HepG2 (cell line): ENCODE measurements at regions not wholly inside any gene's neighbourhood (a gene's known extent, or its start where the extent isn't known, plus 50 kb on each side); places are given as distances from the start of the nearest gene placed in this dataset.

Experiments
- ATAC-seq: fragments of 200-7000 bp; cut with Tn5 transposase; 3 replicates; pipeline ENCODE4 v1.9.1; 2020; ENCODE audit warnings: mild to moderate bottlenecking, moderate library complexity
- BruUV-seq: library from RNA; stranded (reverse); fragments of 400-500 nt; replicated peaks from 2 replicates; lab custom pipeline; 2021; lab: Mats Ljungman, UMichigan
- CTCF ChIA-PET: fragments of 300-600 bp; formaldehyde crosslinking; extraction: SDS; loops from one replicate; lab custom pipeline; 2021; ENCODE audit warnings: low total read pairs, inconsistent platforms, low intra/inter-chr PET ratio; lab: Yijun Ruan, JAX
- POLR2A ChIA-PET: fragments of 350-600 bp; sonication (Branson Sonifier 250); formaldehyde crosslinking; loops from one replicate; lab custom pipeline; 2020; ENCODE audit warnings: antibody characterized with exemption, inconsistent platforms; lab: Yijun Ruan, JAX
- DNase-seq: peaks from one replicate; pipeline ENCODE4 v3.0.0-alpha.2; 2015; ENCODE audit warnings: low spot score
- FAIRE-seq: peaks from 3 replicates; lab custom pipeline; 2011; peaks lifted over from hg19 to GRCh38; lab: Jason Lieb, UNC
- H2AFZ ChIP-seq: one replicate; pipeline ENCODE4 v1.6.1; 2011; ENCODE audit warnings: low read length, inconsistent platforms
- H3K27ac ChIP-seq: fragments of 300-600 bp; 3 replicates; pipeline ENCODE4 v1.8.0; 2011; ENCODE audit warnings: mixed run types, mild to moderate bottlenecking, mixed read lengths, low read length, inconsistent platforms; ENCODE audit not compliant: insufficient read depth; ENCODE audit errors: extremely low read length
- H3K27me3 ChIP-seq, 2 experiments: fragments of 200-600 bp in 1 of 2; 2 replicates in 1 of 2; 3 replicates in 1 of 2; pipeline versions ENCODE4 v1.6.0 to v1.8.0; 2011; ENCODE audit warnings: low read length in 2 of 2, mild to moderate bottlenecking in 2 of 2, moderate library complexity in 2 of 2, inconsistent platforms in 1 of 2; ENCODE audit not compliant: insufficient read depth in 2 of 2, control insufficient read depth in 1 of 2
- H3K36me3 ChIP-seq, 2 experiments: fragments of 200-600 bp in 1 of 2; replicated peaks in 1 of 2; 2 replicates in 1 of 2; 3 replicates in 1 of 2; pipeline versions ENCODE4 v1.5.1 to v1.8.0; 2011; ENCODE audit warnings: low read length in 2 of 2, inconsistent platforms in 1 of 2; ENCODE audit not compliant: insufficient read depth in 2 of 2, control insufficient read depth in 1 of 2
- H3K4me1 ChIP-seq: 2 replicates; pipeline ENCODE4 v1.5.1; 2012; ENCODE audit warnings: low read length, inconsistent platforms; ENCODE audit not compliant: insufficient read depth
- H3K4me2 ChIP-seq: 2 replicates; pipeline ENCODE4 v1.6.0; 2011; ENCODE audit warnings: low read depth, low read length, inconsistent platforms
- H3K4me3 ChIP-seq, 3 experiments: fragments of 200-600 bp in 1 of 3; sonication (generic), shearing (Covaris generic) in 1 of 3; replicated peaks in 1 of 3; 2 replicates each; pipeline ENCODE4 v1.5.1; 2011 to 2016; ENCODE audit warnings: low read length in 3 of 3, inconsistent platforms in 2 of 3, low read depth in 2 of 3, mild to moderate bottlenecking in 2 of 3, control low read depth in 1 of 3, mixed read lengths in 1 of 3; ENCODE audit not compliant: insufficient read depth in 1 of 3
- H3K79me2 ChIP-seq: one replicate; pipeline ENCODE4 v1.6.1; 2011; ENCODE audit warnings: low read length, inconsistent platforms; ENCODE audit not compliant: insufficient read depth
- H3K9ac ChIP-seq: 2 replicates; pipeline ENCODE4 v1.6.0; 2011; ENCODE audit warnings: mild to moderate bottlenecking, low read depth, low read length, inconsistent platforms; ENCODE audit not compliant: insufficient read depth
- H3K9me3 ChIP-seq: 2 replicates; pipeline ENCODE4 v1.5.1; 2012; ENCODE audit warnings: mild to moderate bottlenecking, low read length
- H4K20me1 ChIP-seq: 2 replicates; pipeline ENCODE4 v1.6.0; 2011; ENCODE audit warnings: inconsistent platforms, mild to moderate bottlenecking, low read length, moderate library complexity; ENCODE audit not compliant: insufficient read depth
- CCAR2 ChIP-seq: fragments of 200-400 bp; formaldehyde crosslinking; optimal IDR thresholded peaks from 2 replicates; pipeline ENCODE3; 2018; ENCODE audit warnings: low read depth, mild to moderate bottlenecking, low read length, moderate library complexity
- FOXC1 ChIP-seq: sonication (generic); formaldehyde crosslinking; IDR thresholded peaks from 2 replicates; pipeline ENCODE4 v1.8.0; 2022; ENCODE audit warnings: mild to moderate bottlenecking, missing genetic modification reagents, borderline replicate concordance
- GABPA ChIP-seq, 2 experiments: IDR thresholded peaks; 2 replicates each; pipeline ENCODE4 v1.6.1; 2011 to 2016; ENCODE audit warnings: low read depth in 2 of 2, low read length in 1 of 2, missing biosample characterization in 1 of 2, missing genetic modification characterization in 1 of 2
- ISX ChIP-seq: sonication (generic); formaldehyde crosslinking; conservative IDR thresholded peaks from 2 replicates; pipeline ENCODE4 v1.5.0; 2020; ENCODE audit warnings: missing genetic modification reagents
- MAFG ChIP-seq: sonication (generic); formaldehyde crosslinking; IDR thresholded peaks from 2 replicates; pipeline ENCODE4 v1.5.1; 2020; ENCODE audit warnings: mild to moderate bottlenecking, missing genetic modification reagents
- MEF2D ChIP-seq: sonication (generic); formaldehyde crosslinking; IDR thresholded peaks from 2 replicates; pipeline ENCODE4 v1.5.1; 2020; ENCODE audit warnings: mild to moderate bottlenecking, missing genetic modification reagents
- NFE2 ChIP-seq: sonication (generic); formaldehyde crosslinking; IDR thresholded peaks from 2 replicates; pipeline ENCODE4 v1.4.0; 2020; ENCODE audit warnings: missing genetic modification reagents
- RFX1 ChIP-seq: fragments of 450-650 bp; IDR thresholded peaks from 2 replicates; pipeline ENCODE4 v1.6.1; 2017
- TBX3 ChIP-seq: fragments of 450-650 bp; IDR thresholded peaks from 2 replicates; pipeline ENCODE4 v1.6.1; 2017; ENCODE audit warnings: antibody characterized with exemption, mild to moderate bottlenecking, inconsistent platforms, borderline replicate concordance
- TEF ChIP-seq: sonication (generic); formaldehyde crosslinking; IDR thresholded peaks from 2 replicates; pipeline ENCODE4 v1.5.0; 2020; ENCODE audit warnings: missing genetic modification reagents
- U2AF1 ChIP-seq: fragments of 200-400 bp; formaldehyde crosslinking; optimal IDR thresholded peaks from 2 replicates; pipeline ENCODE3; 2017; ENCODE audit warnings: mild to moderate bottlenecking, low read depth, low read length
- U2AF2 ChIP-seq: fragments of 200-400 bp; formaldehyde crosslinking; IDR thresholded peaks from 2 replicates; pipeline ENCODE4 v1.6.1; 2017; ENCODE audit warnings: low read depth, mild to moderate bottlenecking, low read length
- ZBTB44 ChIP-seq: sonication (generic); formaldehyde crosslinking; IDR thresholded peaks from 2 replicates; pipeline ENCODE4 v1.4.0; 2020; ENCODE audit warnings: missing genetic modification reagents
- ZBTB7B ChIP-seq: sonication (generic); formaldehyde crosslinking; IDR thresholded peaks from 2 replicates; pipeline ENCODE4 v1.4.0; 2020; ENCODE audit warnings: missing genetic modification reagents
- ZNF253 ChIP-seq: sonication (generic); formaldehyde crosslinking; IDR thresholded peaks from 2 replicates; pipeline ENCODE4 v1.8.0; 2022; ENCODE audit warnings: mild to moderate bottlenecking, missing genetic modification reagents, borderline replicate concordance
- ZNF614 ChIP-seq: IDR thresholded peaks from 2 replicates; pipeline ENCODE4 v1.6.1; 2018; ENCODE audit warnings: missing biosample characterization, missing genetic modification reagents, inconsistent platforms, borderline replicate concordance
- WGBS: methylation state at CpG from one replicate; pipeline ENCODE4 v1.1.6; 2017; ENCODE audit warnings: low lambda C conversion rate; 5-methylcytosine and 5-hydroxymethylcytosine counted together
- in situ Hi-C: cut with HindIII; loops from 2 replicates; pipeline ENCODE4 v1.10.0; 2017; ENCODE audit warnings: low pct_unique_long_range_greater_than_20kb; ENCODE audit not compliant: extremely low pct_ligation_motif_present
- intact Hi-C: fragments of 100-400 bp; cut with micrococcal nuclease; formaldehyde crosslinking; loops from one replicate; pipeline ENCODE4 v1.10.0; 2022; ENCODE audit not compliant: unreplicated experiment
- TF ChIP-seq, protein P1 (sequence below): sonication (generic); formaldehyde crosslinking; IDR thresholded peaks from 2 replicates; pipeline ENCODE4 v1.4.0; 2020; ENCODE audit warnings: missing genetic modification reagents
- TF ChIP-seq, protein P2 (sequence below): sonication (generic); formaldehyde crosslinking; IDR thresholded peaks from 2 replicates; pipeline ENCODE4 v1.8.1; 2023; ENCODE audit warnings: missing genetic modification reagents, mild to moderate bottlenecking, borderline replicate concordance

GRCh38 chr4:14545807-14546206 is 456.5 kb upstream of the CPEB2 start:
- WGBS, result 0% methylated on average over 4 of the region's 4 CpGs
- no peaks in the 10 kb centered on the region for H3K27me3 ChIP-seq
- no peak overlapping the region for H3K4me2 ChIP-seq
- ChIA-PET POLR2A (no interaction called here), CTCF (no interaction called here)
- no peak overlapping the region for H2AFZ ChIP-seq
- peaks cover 80% of the 10 kb centered on the region for H3K9me3 ChIP-seq
- no peak overlapping the region for H3K9ac ChIP-seq
- no peak overlapping the region for H3K4me3 ChIP-seq
- no peak for ATAC-seq
- H4K20me1 ChIP-seq, result no peaks in the 10 kb centered on the region
- H3K27ac ChIP-seq, result no peak overlapping the region
- no peaks in the 10 kb centered on the region for H3K79me2 ChIP-seq
- no peaks in the 10 kb centered on the region for H3K36me3 ChIP-seq
- no peak for DNase-seq
- FAIRE-seq, result no peak
- intact Hi-C loops, result no loop called here
- TF ChIP-seq U2AF1 (no peak), RFX1 (no peak), TEF (no peak), NFE2 (CRISPR knock-in tag) (no peak), GABPA (IDR thresholded peaks at IDR 0.05; ENCODE audit: low read depth, low read length) (no peak), GABPA (CRISPR knock-in tag; IDR thresholded peaks at IDR 0.05; ENCODE audit: low read depth) (no peak), FOXC1 (CRISPR knock-in tag) (no peak), U2AF2 (no peak), ZBTB7B (CRISPR knock-in tag) (no peak), ISX (CRISPR knock-in tag) (no peak), MEF2D (CRISPR knock-in tag) (no peak), ZNF253 (CRISPR knock-in tag) (no peak), TBX3 (no peak), ZNF614 (CRISPR knock-in tag) (no peak), CCAR2 (no peak), MAFG (CRISPR knock-in tag) (no peak), ZBTB44 (no peak)
- TF ChIP-seq, protein P1, sequence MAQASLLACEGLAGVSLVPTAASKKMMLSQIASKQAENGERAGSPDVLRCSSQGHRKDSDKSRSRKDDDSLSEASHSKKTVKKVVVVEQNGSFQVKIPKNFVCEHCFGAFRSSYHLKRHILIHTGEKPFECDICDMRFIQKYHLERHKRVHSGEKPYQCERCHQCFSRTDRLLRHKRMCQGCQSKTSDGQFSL (CRISPR knock-in tag), result no peak
- TF ChIP-seq, protein P2, sequence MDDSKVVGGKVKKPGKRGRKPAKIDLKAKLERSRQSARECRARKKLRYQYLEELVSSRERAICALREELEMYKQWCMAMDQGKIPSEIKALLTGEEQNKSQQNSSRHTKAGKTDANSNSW (CRISPR knock-in tag), result no peak
- H3K4me1 ChIP-seq, result no peaks in the 10 kb centered on the region
- BruUV-seq, result no TSS peak
- in situ Hi-C loops, result no loop called here
